ENCODE measurements at regions not wholly inside any gene's neighbourhood (a gene's known extent, or its start where the extent isn't known, plus 50 kb on each side); places are given as distances from the start of the nearest gene placed in this dataset.
A peak's percentile ranks its signal among the peaks of the same experiment; 100 is the strongest.

- peaks cover 0 to 15% (median 0%) of the 10 kb centered on the region in 5 donors for H3K4me1 ChIP-seq (ENCODE audit: control insufficient read depth in 5 of 5, insufficient read depth in 5 of 5, low read length in 5 of 5)
- peak overlapping the region; percentile 52 for H3K4me3 ChIP-seq
- no peak for TF ChIP-seq CTCF (IDR thresholded peaks at IDR 0.05; ENCODE audit: control extremely low read depth, extremely low read depth)
- ATAC-seq (ENCODE audit: insufficient read depth, low FRiP score) (peak; percentile 43), DNase-seq (peak in 1 of 3 donors; percentile 11)
- H3K27me3 ChIP-seq (ENCODE audit: control insufficient read depth in 3 of 3, insufficient read depth in 3 of 3, low read length in 2 of 3): peaks cover 0 to 21% (median 2%) of the 10 kb centered on the region in 3 donors
- no peak overlapping the region for H3K27ac ChIP-seq (ENCODE audit: low read depth in 1 of 2, low read length in 1 of 2)
- 4 to 5% methylated on average over 41 to 55 of the region's 55 CpGs for WGBS, 2 donors
- peaks cover 0 to 12% (median 1%) of the 10 kb centered on the region in 4 donors for H3K9me3 ChIP-seq (ENCODE audit: control insufficient read depth in 4 of 4, insufficient read depth in 3 of 4, low read length in 3 of 4)
- no peaks in the 10 kb centered on the region for H3K36me3 ChIP-seq (ENCODE audit: control insufficient read depth in 4 of 4, insufficient read depth in 4 of 4, low read length in 4 of 4)
- H3K9ac ChIP-seq (ENCODE audit: insufficient read depth in 1 of 2, low read length in 2 of 2): no peak overlapping the region
Measured at GRCh38 chr20:63102721-63103375, 96.1 kb upstream of the BHLHE23 start.

- Histone ChIP-seq H3K36me3 (ENCODE audit: control insufficient read depth in 4 of 4, insufficient read depth in 4 of 4, low read length in 4 of 4) (no peaks in the 10 kb centered on the region), H3K4me3 (peak overlapping the region; percentile 52), H3K9ac (ENCODE audit: insufficient read depth in 1 of 2, low read length in 2 of 2) (no peak overlapping the region), H3K27ac (ENCODE audit: low read depth in 1 of 2, low read length in 1 of 2) (no peak overlapping the region), H3K27me3 (ENCODE audit: control insufficient read depth in 3 of 3, insufficient read depth in 3 of 3, low read length in 2 of 3) (peaks cover 0 to 21% (median 2%) of the 10 kb centered on the region in 3 donors), H3K9me3 (ENCODE audit: control insufficient read depth in 4 of 4, insufficient read depth in 3 of 4, low read length in 3 of 4) (peaks cover 0 to 4% (median 1%) of the 10 kb centered on the region in 4 donors), H3K4me1 (ENCODE audit: control insufficient read depth in 5 of 5, insufficient read depth in 5 of 5, low read length in 5 of 5) (peaks cover 0 to 15% (median 0%) of the 10 kb centered on the region in 5 donors)
- no peak for TF ChIP-seq CTCF (IDR thresholded peaks at IDR 0.05; ENCODE audit: control extremely low read depth, extremely low read depth)
- WGBS, 2 donors: 1% methylated on average over 77 to 100 of the region's 100 CpGs
- peak; percentile 64 for ATAC-seq (ENCODE audit: insufficient read depth, low FRiP score)
- DNase-seq: peak; percentile 57 to 76 (median 72)
Measured at GRCh38 chr20:63101781-63102720, 95.3 kb upstream of the BHLHE23 start.

GRCh38 chr20:63100926-63101699, 94.3 kb upstream of the BHLHE23 start:
- TF ChIP-seq CTCF (IDR thresholded peaks at IDR 0.05; ENCODE audit: control extremely low read depth, extremely low read depth): no peak
- Histone ChIP-seq H3K27ac (ENCODE audit: low read depth in 1 of 2, low read length in 1 of 2) (no peak overlapping the region), H3K27me3 (ENCODE audit: control insufficient read depth in 3 of 3, insufficient read depth in 3 of 3, low read length in 2 of 3) (peaks cover 0 to 23% (median 2%) of the 10 kb centered on the region in 3 donors), H3K9ac (ENCODE audit: insufficient read depth in 1 of 2, low read length in 2 of 2) (no peak overlapping the region), H3K36me3 (ENCODE audit: control insufficient read depth in 4 of 4, insufficient read depth in 4 of 4, low read length in 4 of 4) (no peaks in the 10 kb centered on the region), H3K4me3 (no peak overlapping the region), H3K9me3 (ENCODE audit: control insufficient read depth in 4 of 4, insufficient read depth in 3 of 4, low read length in 3 of 4) (no peaks in the 10 kb centered on the region), H3K4me1 (ENCODE audit: control insufficient read depth in 5 of 5, insufficient read depth in 5 of 5, low read length in 5 of 5) (peaks cover 0 to 15% (median 0%) of the 10 kb centered on the region in 5 donors)
- no peak for DNase-seq
- no peak for ATAC-seq (ENCODE audit: insufficient read depth, low FRiP score)
- 56 to 77% methylated on average over 11 to 15 of the region's 15 CpGs for WGBS, 2 donors
